AG09319 (cell line): ENCODE measurements at regions not wholly inside any gene's neighbourhood (a gene's known extent, or its start where the extent isn't known, plus 50 kb on each side); places are given as distances from the start of the nearest gene placed in this dataset.

Source experiments
- DNase-seq: peaks from one replicate; pipeline ENCODE4 v3.0.0-alpha.2; 2010; ENCODE audit warnings: low read depth; ENCODE audit errors: extremely low read depth
- TF ChIP-seq, protein P1 (sequence below): IDR thresholded peaks from 2 replicates; pipeline ENCODE4 v1.5.1; 2011; ENCODE audit warnings: low read depth, mild to moderate bottlenecking, inconsistent platforms, low read length, moderate library complexity

DNA sequence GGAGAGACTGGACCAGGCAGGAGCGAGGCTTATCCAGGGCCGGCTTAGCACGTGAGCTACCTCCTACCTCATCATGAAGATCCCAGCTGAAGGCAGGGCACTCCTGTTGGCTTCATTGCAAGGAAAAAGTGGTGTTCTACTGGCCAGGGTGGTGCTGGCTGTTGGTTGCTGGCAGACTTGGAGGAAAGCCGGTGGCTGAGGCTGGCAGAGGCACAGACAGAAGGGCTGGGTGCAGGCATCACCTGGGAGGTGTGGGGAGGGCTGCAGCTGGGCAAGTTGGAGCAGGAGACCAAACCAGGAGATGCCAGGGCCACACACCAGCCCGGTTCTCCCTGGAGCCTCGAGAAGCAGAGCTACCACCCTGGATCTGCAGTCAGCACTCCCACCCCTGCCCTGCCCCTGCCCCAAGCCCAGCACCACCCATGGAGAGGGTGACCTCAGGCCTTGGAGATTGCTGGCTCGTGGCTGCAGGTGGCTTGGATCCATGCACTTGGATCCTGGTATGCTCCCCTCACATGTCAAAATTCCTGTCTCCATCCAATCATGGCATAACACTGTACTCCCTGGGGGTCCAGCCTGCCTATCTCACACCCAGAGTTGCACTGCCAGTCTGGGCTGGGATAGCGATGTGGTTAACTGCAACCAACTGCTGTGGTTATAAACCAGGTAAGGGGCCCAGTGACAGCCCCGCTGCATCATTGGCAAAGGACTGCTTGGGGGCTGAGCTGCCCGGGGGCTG is 49.7 kb downstream of the GLI2 start:
- TF ChIP-seq, protein P1, sequence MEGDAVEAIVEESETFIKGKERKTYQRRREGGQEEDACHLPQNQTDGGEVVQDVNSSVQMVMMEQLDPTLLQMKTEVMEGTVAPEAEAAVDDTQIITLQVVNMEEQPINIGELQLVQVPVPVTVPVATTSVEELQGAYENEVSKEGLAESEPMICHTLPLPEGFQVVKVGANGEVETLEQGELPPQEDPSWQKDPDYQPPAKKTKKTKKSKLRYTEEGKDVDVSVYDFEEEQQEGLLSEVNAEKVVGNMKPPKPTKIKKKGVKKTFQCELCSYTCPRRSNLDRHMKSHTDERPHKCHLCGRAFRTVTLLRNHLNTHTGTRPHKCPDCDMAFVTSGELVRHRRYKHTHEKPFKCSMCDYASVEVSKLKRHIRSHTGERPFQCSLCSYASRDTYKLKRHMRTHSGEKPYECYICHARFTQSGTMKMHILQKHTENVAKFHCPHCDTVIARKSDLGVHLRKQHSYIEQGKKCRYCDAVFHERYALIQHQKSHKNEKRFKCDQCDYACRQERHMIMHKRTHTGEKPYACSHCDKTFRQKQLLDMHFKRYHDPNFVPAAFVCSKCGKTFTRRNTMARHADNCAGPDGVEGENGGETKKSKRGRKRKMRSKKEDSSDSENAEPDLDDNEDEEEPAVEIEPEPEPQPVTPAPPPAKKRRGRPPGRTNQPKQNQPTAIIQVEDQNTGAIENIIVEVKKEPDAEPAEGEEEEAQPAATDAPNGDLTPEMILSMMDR: no peak
- no peak for DNase-seq

GRCh38 chr2:120786038-120786960 is 50.6 kb downstream of the GLI2 start:
- TF ChIP-seq, protein P1: no peak
- DNase-seq: no peak

DNA sequence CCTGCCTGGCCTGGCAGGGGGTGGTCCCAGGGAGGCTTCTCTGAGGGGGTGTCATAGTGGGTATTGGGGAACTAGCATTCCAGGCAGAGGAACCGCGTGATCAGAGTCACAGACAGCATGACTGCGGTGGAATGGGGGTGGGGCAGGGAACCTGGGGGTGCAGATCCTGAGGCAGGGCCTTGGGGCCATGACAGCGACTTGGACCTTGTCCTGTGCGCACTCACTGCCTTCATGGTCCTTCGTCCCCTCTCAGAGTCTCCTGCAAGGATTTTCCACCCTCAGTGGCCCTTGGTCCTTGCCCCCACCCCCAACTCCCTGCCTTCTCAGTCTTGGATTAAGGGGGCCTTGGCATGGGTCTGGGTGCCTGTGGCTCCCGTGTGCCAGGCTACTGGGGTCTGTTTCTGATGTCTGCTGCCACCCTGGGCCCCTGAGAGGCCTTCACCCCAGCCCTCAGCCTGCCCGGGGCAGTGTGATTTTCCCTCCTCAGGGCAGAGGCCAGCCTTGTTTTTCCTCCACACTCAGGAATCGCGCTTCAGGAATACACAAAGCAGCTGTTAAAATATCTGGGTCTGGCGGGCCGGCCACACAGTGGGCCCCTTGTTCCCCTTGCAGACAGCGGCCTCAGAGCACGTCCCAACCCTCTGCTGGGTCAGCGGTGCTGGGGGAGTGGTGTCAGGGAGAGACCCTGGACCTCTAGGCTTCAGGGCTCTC is 51.6 kb downstream of the GLI2 start:
- TF ChIP-seq, protein P1: no peak
- DNase-seq: no peak

DNA sequence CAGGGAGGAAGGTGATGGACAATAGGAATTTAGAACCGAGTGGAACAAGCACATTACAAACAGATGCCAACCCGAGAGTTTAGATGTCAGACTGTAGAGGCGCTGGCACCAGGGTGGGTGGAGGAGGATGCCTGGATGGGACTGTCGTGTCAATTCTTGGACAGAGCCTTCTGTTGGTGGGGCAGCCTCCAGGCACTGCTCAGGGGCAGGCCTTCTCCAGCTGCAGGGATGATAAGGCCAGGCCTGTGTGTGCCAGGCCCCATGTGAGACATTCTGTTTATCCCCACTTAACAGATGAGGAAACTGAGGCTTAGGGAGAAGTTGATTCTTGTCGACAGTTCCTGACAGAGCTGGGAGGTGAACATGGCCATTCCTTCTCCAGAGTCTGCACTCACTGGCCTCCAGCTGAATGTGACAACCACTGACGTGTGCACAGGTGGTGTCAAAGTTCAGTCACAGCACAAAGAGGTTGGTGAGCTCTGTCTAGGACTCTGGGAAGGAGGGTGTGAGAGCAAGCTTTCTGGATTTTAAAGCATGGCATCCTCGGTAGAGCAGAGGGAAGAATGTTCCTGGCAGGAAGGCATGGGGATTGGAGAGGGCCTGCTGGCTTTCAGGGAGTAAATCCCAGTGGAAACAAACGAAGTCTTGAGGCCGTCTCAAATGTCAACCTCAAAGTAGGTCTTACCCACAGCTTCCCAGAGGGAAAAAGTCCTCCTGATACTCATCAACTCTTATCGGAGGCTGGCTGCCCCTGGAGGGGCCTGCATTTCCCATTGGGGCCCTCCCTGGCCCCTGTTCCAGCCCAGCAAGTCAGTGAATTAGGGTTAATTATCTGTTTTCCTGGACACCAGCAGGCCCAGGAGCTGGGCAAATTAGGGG is 52.4 kb downstream of the GLI2 start:
- DNase-seq: no peak
- TF ChIP-seq, protein P1: no peak

DNA sequence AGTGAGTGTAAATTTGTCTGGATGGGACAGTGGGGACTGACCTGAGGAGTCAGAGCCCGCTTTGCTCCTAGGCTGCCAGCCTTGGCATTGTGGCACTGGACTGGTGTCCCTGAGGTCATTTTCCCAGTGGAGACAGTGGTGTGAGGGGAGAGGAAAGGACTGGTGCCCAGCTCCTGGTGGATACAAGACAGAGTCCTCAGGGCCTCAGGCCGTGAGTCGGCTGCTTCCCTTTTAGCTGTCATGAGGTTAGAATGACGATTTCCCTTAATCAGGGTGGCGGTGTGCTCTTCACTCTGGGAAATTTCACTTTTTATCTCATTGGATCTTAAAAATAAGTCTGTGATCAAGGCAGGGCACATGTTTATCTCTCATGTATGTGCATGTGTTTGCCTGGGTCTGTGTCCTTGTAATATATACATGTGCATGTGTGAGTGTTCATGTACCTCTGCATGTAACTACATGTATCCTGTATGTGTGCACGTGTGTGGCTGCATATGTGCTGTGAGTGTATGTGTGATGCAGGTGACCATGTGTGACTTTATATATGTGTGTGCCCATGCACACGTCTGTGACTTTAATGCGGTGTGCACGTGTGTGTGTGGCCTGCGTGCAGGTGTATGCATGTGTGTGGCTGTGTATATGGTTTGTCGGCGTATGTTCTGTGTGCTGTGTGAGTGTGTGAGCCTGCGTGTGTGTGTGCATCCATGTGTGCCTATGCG is 55.7 kb downstream of the GLI2 start:
- TF ChIP-seq, protein P1: no peak
- DNase-seq: no peak

GRCh38 chr2:120791962-120792297 is 56.3 kb downstream of the GLI2 start:
- no peak for DNase-seq
- TF ChIP-seq, protein P1: no peak
